ENCODE measurements at regions not wholly inside any gene's neighbourhood (a gene's known extent, or its start where the extent isn't known, plus 50 kb on each side); places are given as distances from the start of the nearest gene placed in this dataset.

DNA sequence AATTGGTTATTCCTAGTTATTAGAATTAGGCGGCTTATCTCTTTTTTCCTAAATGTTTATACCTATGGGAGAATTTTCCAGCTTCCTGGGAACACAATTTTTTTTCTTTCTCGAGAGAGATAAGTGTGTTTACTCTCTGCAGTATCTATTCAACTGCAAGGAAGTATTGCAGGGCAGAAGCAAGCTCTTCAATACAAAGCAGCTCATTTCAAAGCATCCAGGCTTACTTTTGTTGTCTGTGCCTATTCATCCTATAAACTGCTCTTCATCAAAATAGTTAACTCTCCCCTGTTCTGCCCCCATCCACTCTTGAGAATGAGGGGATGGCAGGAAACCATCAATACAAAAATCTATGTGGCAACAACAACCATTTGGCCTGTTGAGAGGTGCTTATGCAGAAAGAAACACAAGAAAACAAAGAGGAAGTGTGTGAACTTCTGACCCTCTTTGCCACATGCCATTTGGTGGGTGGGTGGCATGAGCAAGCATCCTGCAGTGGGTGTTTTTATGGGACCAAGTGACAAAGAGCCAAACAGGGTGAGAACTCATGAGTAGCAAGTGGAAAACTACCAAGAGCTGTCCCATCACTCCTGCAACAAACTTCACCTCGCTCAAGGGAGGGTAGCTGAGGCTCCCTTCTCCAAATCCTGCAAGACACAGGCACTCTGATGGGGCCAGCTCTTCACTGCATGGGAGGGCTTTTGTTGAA lies 50.6 kb upstream of the MRPS6 start:
- intact Hi-C loops (cut with DNase I; ENCODE audit: low total_unique reads), result no loop called here
- no peak for DNase-seq
- 39 to 67% methylated on average over 1 to 3 of the region's 3 CpGs for WGBS, 2 donors (ENCODE audit: low coverage in 1 of 2)
- Histone ChIP-seq H3K4me3 (no peak overlapping the region), H3K27ac (peak overlapping the region; percentile 0 to 27 (median 13)), H3K36me3 (no peaks in the 10 kb centered on the region), H3K4me1 (peaks cover 0 to 21% (median 12%) of the 10 kb centered on the region in 4 donors), H3K27me3 (no peaks in the 10 kb centered on the region), H3K9me3 (no peaks in the 10 kb centered on the region)
- TF ChIP-seq POLR2A (IDR thresholded peaks at IDR 0.05) (no peak), POLR2AphosphoS5 (IDR thresholded peaks at IDR 0.05) (no peak), EP300 (IDR thresholded peaks at IDR 0.05; ENCODE audit: low read depth) (no peak)
- TF ChIP-seq, protein P1, sequence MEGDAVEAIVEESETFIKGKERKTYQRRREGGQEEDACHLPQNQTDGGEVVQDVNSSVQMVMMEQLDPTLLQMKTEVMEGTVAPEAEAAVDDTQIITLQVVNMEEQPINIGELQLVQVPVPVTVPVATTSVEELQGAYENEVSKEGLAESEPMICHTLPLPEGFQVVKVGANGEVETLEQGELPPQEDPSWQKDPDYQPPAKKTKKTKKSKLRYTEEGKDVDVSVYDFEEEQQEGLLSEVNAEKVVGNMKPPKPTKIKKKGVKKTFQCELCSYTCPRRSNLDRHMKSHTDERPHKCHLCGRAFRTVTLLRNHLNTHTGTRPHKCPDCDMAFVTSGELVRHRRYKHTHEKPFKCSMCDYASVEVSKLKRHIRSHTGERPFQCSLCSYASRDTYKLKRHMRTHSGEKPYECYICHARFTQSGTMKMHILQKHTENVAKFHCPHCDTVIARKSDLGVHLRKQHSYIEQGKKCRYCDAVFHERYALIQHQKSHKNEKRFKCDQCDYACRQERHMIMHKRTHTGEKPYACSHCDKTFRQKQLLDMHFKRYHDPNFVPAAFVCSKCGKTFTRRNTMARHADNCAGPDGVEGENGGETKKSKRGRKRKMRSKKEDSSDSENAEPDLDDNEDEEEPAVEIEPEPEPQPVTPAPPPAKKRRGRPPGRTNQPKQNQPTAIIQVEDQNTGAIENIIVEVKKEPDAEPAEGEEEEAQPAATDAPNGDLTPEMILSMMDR (IDR thresholded peaks at IDR 0.05), result no peak
- in situ Hi-C loops (cut with MboI; ENCODE audit: low pct_ligation_motif_present in 1 of 4, low pct_unique_long_range_greater_than_20kb in 1 of 4, low sequenced_read_pairs in 3 of 4), result no loop called here

DNA sequence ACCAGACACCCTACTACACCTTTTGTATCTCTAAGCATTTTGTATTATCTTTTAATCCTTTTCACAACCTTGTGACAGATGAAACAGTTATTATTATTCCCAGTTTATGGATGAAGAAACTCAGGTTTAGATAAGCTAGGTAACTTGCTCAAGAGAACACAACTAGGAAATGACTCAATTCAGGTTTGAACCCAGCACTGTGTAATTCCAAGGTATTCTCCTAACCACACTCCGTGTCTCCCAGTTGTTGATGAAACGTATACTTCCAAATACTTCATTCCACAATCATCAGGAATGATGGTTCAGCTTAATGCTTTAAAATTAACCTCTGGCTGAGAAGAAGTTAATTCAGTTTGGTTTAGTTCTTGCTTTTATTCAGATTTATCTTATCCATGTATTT lies 51.7 kb upstream of the MRPS6 start:
- no peaks in the 10 kb centered on the region for H3K36me3 ChIP-seq
- H3K9me3 ChIP-seq, result no peaks in the 10 kb centered on the region
- no peak for TF ChIP-seq POLR2A (IDR thresholded peaks at IDR 0.05)
- TF ChIP-seq EP300 (IDR thresholded peaks at IDR 0.05; ENCODE audit: low read depth), result no peak
- TF ChIP-seq POLR2AphosphoS5 (IDR thresholded peaks at IDR 0.05), result no peak
- TF ChIP-seq, protein P1 (IDR thresholded peaks at IDR 0.05), result no peak
- no peak for DNase-seq
- no peak overlapping the region for H3K4me3 ChIP-seq
- H3K27me3 ChIP-seq, result no peaks in the 10 kb centered on the region
- H3K27ac ChIP-seq, result no peak overlapping the region
- intact Hi-C loops (cut with DNase I; ENCODE audit: low total_unique reads) (no loop called here), in situ Hi-C loops (cut with MboI; ENCODE audit: low pct_ligation_motif_present in 1 of 4, low pct_unique_long_range_greater_than_20kb in 1 of 4, low sequenced_read_pairs in 3 of 4) (no loop called here)
- WGBS, 2 donors (ENCODE audit: low coverage in 1 of 2), result 80 to 96% methylated on average over 2 of the region's 2 CpGs
- H3K4me1 ChIP-seq, result peaks cover 0 to 21% (median 12%) of the 10 kb centered on the region in 4 donors

DNA sequence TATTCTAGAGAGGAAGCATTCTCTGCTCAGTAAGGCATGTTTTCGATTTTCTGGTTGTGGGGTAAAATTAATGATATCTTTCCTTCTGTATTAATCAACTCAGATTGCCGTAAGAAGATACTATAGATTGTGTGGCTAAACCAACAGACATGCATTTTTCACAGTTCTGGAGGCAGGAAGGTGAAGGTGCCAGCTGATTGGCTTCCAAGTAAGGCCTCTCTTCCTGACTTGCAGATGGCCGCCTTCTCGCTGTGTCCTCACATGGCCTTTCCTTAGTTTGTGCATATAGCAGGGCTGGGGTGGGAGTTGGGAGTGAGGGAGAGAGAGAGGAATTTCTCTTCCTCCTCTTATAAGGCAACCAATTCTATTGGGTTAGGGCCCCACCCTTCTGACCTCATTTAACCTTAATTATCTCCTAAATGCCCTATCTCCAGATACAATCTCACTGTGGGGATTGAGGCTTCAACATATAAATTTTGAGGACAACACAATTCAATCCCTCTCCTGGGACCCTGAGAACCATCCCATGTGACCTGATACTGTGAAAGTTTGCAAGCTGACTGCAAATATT lies 52.3 kb upstream of the MRPS6 start:
- peak overlapping the region in 1 of 4 donors; percentile 42 for H3K27ac ChIP-seq
- TF ChIP-seq EP300 (IDR thresholded peaks at IDR 0.05; ENCODE audit: low read depth) (no peak), POLR2AphosphoS5 (IDR thresholded peaks at IDR 0.05) (no peak), POLR2A (IDR thresholded peaks at IDR 0.05) (no peak)
- TF ChIP-seq, protein P1 (IDR thresholded peaks at IDR 0.05), result no peak
- no peaks in the 10 kb centered on the region for H3K27me3 ChIP-seq
- in situ Hi-C loops (cut with MboI; ENCODE audit: low pct_ligation_motif_present in 1 of 4, low pct_unique_long_range_greater_than_20kb in 1 of 4, low sequenced_read_pairs in 3 of 4) (no loop called here), intact Hi-C loops (cut with DNase I; ENCODE audit: low total_unique reads) (no loop called here)
- H3K4me3 ChIP-seq, result no peak overlapping the region
- peaks cover 0 to 21% (median 12%) of the 10 kb centered on the region in 4 donors for H3K4me1 ChIP-seq
- no peak for DNase-seq
- WGBS, 2 donors (ENCODE audit: low coverage in 1 of 2), result 88 to 100% methylated on average over 4 of the region's 4 CpGs
- H3K9me3 ChIP-seq, result no peaks in the 10 kb centered on the region
- no peaks in the 10 kb centered on the region for H3K36me3 ChIP-seq

DNA sequence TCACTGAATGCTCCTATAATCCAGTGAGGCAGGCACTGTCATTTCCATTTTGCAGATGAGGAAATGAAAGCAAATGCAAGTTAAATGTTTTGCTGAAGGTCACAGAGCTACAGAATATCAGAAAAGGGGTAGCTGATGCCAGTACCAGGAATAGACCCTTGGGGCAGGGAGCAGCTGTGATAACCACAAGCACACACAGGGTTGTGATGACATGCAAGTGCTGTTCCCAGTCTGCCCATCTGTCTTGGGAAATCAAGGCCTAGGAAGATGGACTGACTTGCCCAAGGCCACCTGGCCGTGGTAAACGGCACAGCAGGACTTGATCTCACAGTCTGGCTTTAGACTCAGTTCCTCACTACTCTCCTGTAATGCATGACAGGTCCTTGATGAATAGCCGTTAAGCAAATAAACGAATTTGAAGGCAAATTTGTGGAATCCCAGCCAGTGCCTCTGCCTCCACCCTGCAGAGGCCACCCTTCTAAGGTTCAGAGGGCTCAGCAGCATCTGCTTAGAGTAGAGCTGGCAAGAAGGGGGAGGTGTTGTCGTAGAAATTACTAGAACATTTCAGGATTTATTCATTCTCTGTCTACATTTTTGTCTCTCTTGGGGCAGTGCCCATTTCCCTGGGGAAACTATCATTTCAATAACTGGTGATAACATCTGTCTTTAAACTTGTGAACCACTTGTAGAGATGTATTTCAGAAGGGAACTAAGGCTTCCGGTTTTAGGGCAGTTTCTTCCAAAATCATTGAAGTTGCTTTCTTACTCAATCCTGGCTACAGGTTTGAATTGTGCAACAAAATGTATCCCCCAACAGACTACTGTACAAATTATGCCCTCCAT lies 53.2 kb upstream of the MRPS6 start:
- intact Hi-C loops (cut with DNase I; ENCODE audit: low total_unique reads), result no loop called here

More for the DNA sequence above, 53.2 kb upstream of the MRPS6 start:
- peaks cover 0 to 21% (median 11%) of the 10 kb centered on the region in 4 donors for H3K4me1 ChIP-seq
- 66 to 86% methylated on average over 1 to 6 of the region's 6 CpGs for WGBS, 2 donors (ENCODE audit: low coverage in 1 of 2)
- H3K27ac ChIP-seq, result peak overlapping the region in 3 of 4 donors; percentile 32 to 59 (median 42)
- no peak for DNase-seq
- TF ChIP-seq, protein P1 (IDR thresholded peaks at IDR 0.05), result no peak
- TF ChIP-seq POLR2AphosphoS5 (IDR thresholded peaks at IDR 0.05) (no peak), EP300 (IDR thresholded peaks at IDR 0.05; ENCODE audit: low read depth) (no peak), POLR2A (IDR thresholded peaks at IDR 0.05) (no peak)
- in situ Hi-C loops (cut with MboI; ENCODE audit: low pct_ligation_motif_present in 1 of 4, low pct_unique_long_range_greater_than_20kb in 1 of 4, low sequenced_read_pairs in 3 of 4), result no loop called here
- H3K9me3 ChIP-seq, result no peaks in the 10 kb centered on the region
- no peaks in the 10 kb centered on the region for H3K27me3 ChIP-seq
- no peak overlapping the region for H3K4me3 ChIP-seq
- H3K36me3 ChIP-seq, result no peaks in the 10 kb centered on the region

Measured in transverse colon (tissue), 4 donors.